DOHH2 (cell line): ENCODE measurements at regions not wholly inside any gene's neighbourhood (a gene's known extent, or its start where the extent isn't known, plus 50 kb on each side); places are given as distances from the start of the nearest gene placed in this dataset.

ENCODE experiments used
- CTCF ChIP-seq: fragments of 200-600 bp; sonication (generic); IDR thresholded peaks from one replicate; pipeline ENCODE4 v1.5.1; 2014; ENCODE audit warnings: antibody characterized with exemption, mild to moderate bottlenecking, low read depth, low read length; ENCODE audit not compliant: poor library complexity, severe bottlenecking
- EZH2phosphoT487 ChIP-seq: fragments of 200-600 bp; sonication (generic); IDR thresholded peaks from 2 replicates; pipeline ENCODE4 v1.6.1; 2017; ENCODE audit warnings: borderline replicate concordance, mild to moderate bottlenecking, antibody characterized with exemption, low read length, moderate library complexity, mixed read lengths

- TF ChIP-seq CTCF (no peak), EZH2phosphoT487 (no peak)
Measured at GRCh38 chr5:124892185-124892848, 145.9 kb upstream of the ZNF608 start.
